DND-41 (cell line): ENCODE measurements at regions not wholly inside any gene's neighbourhood (a gene's known extent, or its start where the extent isn't known, plus 50 kb on each side); places are given as distances from the start of the nearest gene placed in this dataset.

ENCODE experiments used
- EZH2 ChIP-seq: IDR thresholded peaks from 3 replicates; pipeline ENCODE4 v1.6.1; 2012; ENCODE audit warnings: borderline replicate concordance, low read depth, mild to moderate bottlenecking, moderate library complexity, low read length, inconsistent platforms; ENCODE audit not compliant: severe bottlenecking
- TF ChIP-seq, protein P1 (sequence below): IDR thresholded peaks from 2 replicates; pipeline ENCODE4 v1.5.1; 2012; ENCODE audit warnings: borderline replicate concordance, low read length, moderate library complexity, mild to moderate bottlenecking; ENCODE audit not compliant: poor library complexity, severe bottlenecking; ENCODE audit errors: extremely low read depth

DNA sequence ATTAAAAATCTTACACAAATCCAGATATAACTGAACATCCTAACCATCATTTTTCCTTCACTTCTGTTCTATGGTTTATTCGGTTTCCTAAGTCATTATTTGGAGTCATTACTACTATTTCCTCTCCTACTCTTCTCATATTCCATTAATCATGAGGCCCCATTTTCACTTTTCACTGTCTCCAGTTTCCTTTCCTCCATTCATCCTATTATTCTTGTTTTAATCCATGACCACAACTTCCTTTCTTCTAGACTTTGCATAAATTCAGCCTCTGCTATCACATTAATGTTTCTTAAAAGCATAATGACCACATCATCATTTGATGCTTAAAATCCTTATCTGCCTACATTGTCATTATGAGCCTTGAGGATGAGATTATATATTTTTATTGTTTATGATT lies 555.0 kb upstream of the NDST4 start:
- TF ChIP-seq, protein P1, sequence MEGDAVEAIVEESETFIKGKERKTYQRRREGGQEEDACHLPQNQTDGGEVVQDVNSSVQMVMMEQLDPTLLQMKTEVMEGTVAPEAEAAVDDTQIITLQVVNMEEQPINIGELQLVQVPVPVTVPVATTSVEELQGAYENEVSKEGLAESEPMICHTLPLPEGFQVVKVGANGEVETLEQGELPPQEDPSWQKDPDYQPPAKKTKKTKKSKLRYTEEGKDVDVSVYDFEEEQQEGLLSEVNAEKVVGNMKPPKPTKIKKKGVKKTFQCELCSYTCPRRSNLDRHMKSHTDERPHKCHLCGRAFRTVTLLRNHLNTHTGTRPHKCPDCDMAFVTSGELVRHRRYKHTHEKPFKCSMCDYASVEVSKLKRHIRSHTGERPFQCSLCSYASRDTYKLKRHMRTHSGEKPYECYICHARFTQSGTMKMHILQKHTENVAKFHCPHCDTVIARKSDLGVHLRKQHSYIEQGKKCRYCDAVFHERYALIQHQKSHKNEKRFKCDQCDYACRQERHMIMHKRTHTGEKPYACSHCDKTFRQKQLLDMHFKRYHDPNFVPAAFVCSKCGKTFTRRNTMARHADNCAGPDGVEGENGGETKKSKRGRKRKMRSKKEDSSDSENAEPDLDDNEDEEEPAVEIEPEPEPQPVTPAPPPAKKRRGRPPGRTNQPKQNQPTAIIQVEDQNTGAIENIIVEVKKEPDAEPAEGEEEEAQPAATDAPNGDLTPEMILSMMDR: no peak
- TF ChIP-seq EZH2: no peak
